Endothelial cell of umbilical vein (primary cell): ENCODE measurements at regions not wholly inside any gene's neighbourhood (a gene's known extent, or its start where the extent isn't known, plus 50 kb on each side); places are given as distances from the start of the nearest gene placed in this dataset.

ENCODE experiments used
- BruUV-seq: library from RNA; stranded (reverse); fragments of 400-500 nt; replicated peaks from 2 replicates; lab custom pipeline; 2021; lab: Mats Ljungman, UMichigan
- CTCF ChIA-PET: fragments of 300-600, 350-600 bp; sonication (Branson Sonifier 250); formaldehyde crosslinking; loops from one replicate; lab custom pipeline; 2021; ENCODE audit warnings: antibody characterized with exemption, inconsistent platforms; lab: Charles Lee
- POLR2A ChIA-PET: fragments of 300-600, 350-600 bp; sonication (Branson Sonifier 250); formaldehyde crosslinking; loops from one replicate; lab custom pipeline; 2021; ENCODE audit warnings: antibody characterized with exemption, inconsistent platforms; lab: Charles Lee
- DNase-seq: peaks from one replicate; pipeline ENCODE4 v3.0.0-alpha.2; 2011; ENCODE audit warnings: low read depth, low spot score
- FAIRE-seq: peaks from 2 replicates; lab custom pipeline; 2011; peaks lifted over from hg19 to GRCh38; lab: Jason Lieb, UNC
- H2AFZ ChIP-seq: 2 replicates; pipeline ENCODE4 v1.6.0; 2012; ENCODE audit warnings: low read depth, low read length, control low read depth, inconsistent platforms
- H3K27ac ChIP-seq: 2 replicates; pipeline ENCODE4 v1.5.1; 2011; ENCODE audit warnings: low read depth, mild to moderate bottlenecking, control low read depth, low read length, moderate library complexity; ENCODE audit not compliant: insufficient read depth
- H3K27me3 ChIP-seq, 2 experiments: 2 replicates each; pipeline versions ENCODE4 v1.6.0 to v1.6.1; 2011; ENCODE audit warnings: low read length in 2 of 2, mixed read lengths in 1 of 2; ENCODE audit not compliant: control insufficient read depth in 2 of 2, insufficient read depth in 2 of 2
- H3K36me3 ChIP-seq, 2 experiments: 2 replicates in 1 of 2; 3 replicates in 1 of 2; pipeline ENCODE4 v1.5.1; 2011; ENCODE audit warnings: low read length in 2 of 2, mild to moderate bottlenecking in 1 of 2, moderate library complexity in 1 of 2; ENCODE audit not compliant: control insufficient read depth in 2 of 2, insufficient read depth in 2 of 2; ENCODE audit errors: extremely low read depth in 1 of 2
- H3K4me1 ChIP-seq: 3 replicates; pipeline ENCODE4 v1.5.1; 2011; ENCODE audit warnings: mild to moderate bottlenecking, low read length; ENCODE audit not compliant: control insufficient read depth, insufficient read depth; ENCODE audit errors: extremely low read depth
- H3K4me2 ChIP-seq: 2 replicates; pipeline ENCODE4 v1.6.1; 2011; ENCODE audit warnings: low read length, control low read depth, mixed read lengths; ENCODE audit not compliant: insufficient read depth
- H3K4me3 ChIP-seq, 3 experiments: fragments of 200-600 bp in 1 of 3; sonication (generic), shearing (Covaris generic) in 1 of 3; replicated peaks in 1 of 3; 2 replicates each; pipeline ENCODE4 v1.5.1; 2011 to 2016; ENCODE audit warnings: control low read depth in 3 of 3, low read length in 3 of 3, mild to moderate bottlenecking in 2 of 3, inconsistent platforms in 1 of 3, low read depth in 1 of 3, moderate library complexity in 1 of 3; ENCODE audit not compliant: insufficient read depth in 1 of 3
- H3K79me2 ChIP-seq: 2 replicates; pipeline ENCODE4 v1.6.0; 2012; ENCODE audit warnings: low read length, inconsistent platforms; ENCODE audit not compliant: control insufficient read depth, insufficient read depth
- H3K9ac ChIP-seq: replicated peaks from 2 replicates; pipeline ENCODE3; 2011; ENCODE audit warnings: low read length, control low read depth; ENCODE audit not compliant: insufficient read depth; ENCODE audit errors: extremely low read depth
- H3K9me1 ChIP-seq: replicated peaks from 3 replicates; pipeline ENCODE4 v1.6.0; 2011; ENCODE audit warnings: mild to moderate bottlenecking, low read length; ENCODE audit not compliant: control insufficient read depth, insufficient read depth; ENCODE audit errors: extremely low read depth
- H3K9me3 ChIP-seq: replicated peaks from 2 replicates; pipeline ENCODE4 v1.5.1; 2012; ENCODE audit warnings: low read length, inconsistent platforms; ENCODE audit not compliant: control insufficient read depth, insufficient read depth
- H4K20me1 ChIP-seq: replicated peaks from 2 replicates; pipeline ENCODE3; 2011; ENCODE audit warnings: mild to moderate bottlenecking, low read length; ENCODE audit not compliant: control insufficient read depth, insufficient read depth; ENCODE audit errors: extremely low read depth
- CTCF ChIP-seq, 2 donors: IDR thresholded peaks; 1 replicate in 1 of 2; 2 replicates in 1 of 2; pipeline ENCODE4 v1.5.1; 2011; ENCODE audit warnings: low read length in 2 of 2, mild to moderate bottlenecking in 2 of 2, moderate library complexity in 2 of 2, control low read depth in 1 of 2, inconsistent platforms in 1 of 2, low read depth in 1 of 2; ENCODE audit not compliant: insufficient read depth in 1 of 2; ENCODE audit errors: extremely low read depth in 1 of 2
- EZH2 ChIP-seq: IDR thresholded peaks from 2 replicates; pipeline ENCODE4 v1.6.1; 2012; ENCODE audit warnings: borderline replicate concordance, low read depth, mild to moderate bottlenecking, moderate library complexity, low read length, inconsistent platforms; ENCODE audit not compliant: severe bottlenecking
- FOS ChIP-seq: IDR thresholded peaks from 2 replicates; pipeline ENCODE4 v1.6.1; 2011; ENCODE audit warnings: mild to moderate bottlenecking, low read length, moderate library complexity, borderline replicate concordance; ENCODE audit not compliant: insufficient read depth
- GATA2 ChIP-seq: IDR thresholded peaks from 2 replicates; pipeline ENCODE4 v1.7.0; 2011; ENCODE audit warnings: low read depth, mild to moderate bottlenecking, moderate library complexity, mixed read lengths, low read length; ENCODE audit not compliant: insufficient read length, insufficient read depth
- MAX ChIP-seq: IDR thresholded peaks from 2 replicates; pipeline ENCODE4 v1.6.1; 2011; ENCODE audit not compliant: insufficient read depth, insufficient read length
- POLR2A ChIP-seq: IDR thresholded peaks from 2 replicates; pipeline ENCODE4 v1.6.1; 2012; ENCODE audit warnings: low read depth, mild to moderate bottlenecking, control low read depth, low read length
- POLR2AphosphoS5 ChIP-seq: IDR thresholded peaks from 2 replicates; pipeline ENCODE4 v1.6.1; 2012; ENCODE audit warnings: low read depth, mild to moderate bottlenecking, control low read depth, low read length, moderate library complexity; ENCODE audit not compliant: insufficient read depth
- dilution Hi-C: fragments of 300-500 bp; cut with MboI; formaldehyde crosslinking; loops from one replicate; pipeline ENCODE4 v1.15.0; 2019; ENCODE audit warnings: low sequenced_read_pairs; ENCODE audit not compliant: extremely low pct_ligation_motif_present
- intact Hi-C: fragments of 100-400 bp; cut with micrococcal nuclease; formaldehyde crosslinking; loops from one replicate; pipeline ENCODE4 v1.10.0; 2022

GRCh38 chr12:131372706-131373195, 338.1 kb upstream of the SFSWAP start:
- no peak overlapping the region for H3K4me3 ChIP-seq
- H3K9me3 ChIP-seq: no peaks in the 10 kb centered on the region
- H3K9ac ChIP-seq: no peak overlapping the region
- no peaks in the 10 kb centered on the region for H3K36me3 ChIP-seq
- H2AFZ ChIP-seq: no peak overlapping the region
- no peak overlapping the region for H3K27ac ChIP-seq
- no peaks in the 10 kb centered on the region for H3K79me2 ChIP-seq
- H4K20me1 ChIP-seq: no peaks in the 10 kb centered on the region
- DNase-seq (no peak), FAIRE-seq (no peak)
- no peak overlapping the region for H3K4me2 ChIP-seq
- dilution Hi-C loops (no loop called here), intact Hi-C loops (no loop called here)
- POLR2A ChIA-PET: no interaction called here
- no peaks in the 10 kb centered on the region for H3K4me1 ChIP-seq
- TF ChIP-seq POLR2A (no peak), POLR2AphosphoS5 (no peak), EZH2 (no peak), MAX (no peak)
- CTCF ChIA-PET: no interaction called here
- BruUV-seq: no TSS peak
- H3K9me1 ChIP-seq: no peaks in the 10 kb centered on the region
- no peaks in the 10 kb centered on the region for H3K27me3 ChIP-seq

- dilution Hi-C loops (no loop called here), intact Hi-C loops (no loop called here)
- FAIRE-seq (no peak), DNase-seq (no peak)
- no peak overlapping the region for H2AFZ ChIP-seq
- ChIA-PET POLR2A (no interaction called here), CTCF (no interaction called here)
- no peak for TF ChIP-seq MAX
- TF ChIP-seq POLR2A: no peak
- TF ChIP-seq GATA2: no peak
- TF ChIP-seq POLR2AphosphoS5: no peak
- TF ChIP-seq FOS: no peak
- TF ChIP-seq CTCF (IDR thresholded peaks at IDR 0.05; ENCODE audit: extremely low read depth in 1 of 2, insufficient read depth in 1 of 2, low read depth in 1 of 2, low read length in 2 of 2): no peak
- H3K4me3 ChIP-seq: no peak overlapping the region
- H3K9ac ChIP-seq: no peak overlapping the region
- no peak overlapping the region for H3K4me2 ChIP-seq
- no peaks in the 10 kb centered on the region for H3K9me3 ChIP-seq
- H3K79me2 ChIP-seq: no peaks in the 10 kb centered on the region
- no peaks in the 10 kb centered on the region for H3K9me1 ChIP-seq
- H3K4me1 ChIP-seq: no peaks in the 10 kb centered on the region
- H3K27ac ChIP-seq: no peak overlapping the region
- no peaks in the 10 kb centered on the region for H3K27me3 ChIP-seq
- H4K20me1 ChIP-seq: no peaks in the 10 kb centered on the region
- BruUV-seq: no TSS peak
- no peaks in the 10 kb centered on the region for H3K36me3 ChIP-seq
Measured at GRCh38 chr12:131375261-131375971, 335.5 kb upstream of the SFSWAP start.
